GM21526 (cell line): ENCODE measurements at regions not wholly inside any gene's neighbourhood (a gene's known extent, or its start where the extent isn't known, plus 50 kb on each side); places are given as distances from the start of the nearest gene placed in this dataset.

ENCODE experiments used
- ATAC-seq: cut with Tn5 transposase; IDR thresholded peaks from one replicate; pipeline ENCODE4 v1.9.1; 2021; ENCODE audit warnings: moderate library complexity; ENCODE audit not compliant: unreplicated experiment, low FRiP score

- no peak for ATAC-seq
Measured at GRCh38 chr10:118472415-118473304, 122.8 kb downstream of the PRLHR start.

- ATAC-seq, result no peak
Measured at GRCh38 chr10:118471863-118472262, 123.6 kb downstream of the PRLHR start.

- ATAC-seq, result no peak
Measured at GRCh38 chr10:118470470-118470869, 125.0 kb downstream of the PRLHR start.

GRCh38 chr10:118467200-118467599 lies 125.1 kb upstream of the FAM204A start:
- no peak for ATAC-seq

- no peak for ATAC-seq
Measured at GRCh38 chr10:118465300-118465874, 123.3 kb upstream of the FAM204A start.

DNA sequence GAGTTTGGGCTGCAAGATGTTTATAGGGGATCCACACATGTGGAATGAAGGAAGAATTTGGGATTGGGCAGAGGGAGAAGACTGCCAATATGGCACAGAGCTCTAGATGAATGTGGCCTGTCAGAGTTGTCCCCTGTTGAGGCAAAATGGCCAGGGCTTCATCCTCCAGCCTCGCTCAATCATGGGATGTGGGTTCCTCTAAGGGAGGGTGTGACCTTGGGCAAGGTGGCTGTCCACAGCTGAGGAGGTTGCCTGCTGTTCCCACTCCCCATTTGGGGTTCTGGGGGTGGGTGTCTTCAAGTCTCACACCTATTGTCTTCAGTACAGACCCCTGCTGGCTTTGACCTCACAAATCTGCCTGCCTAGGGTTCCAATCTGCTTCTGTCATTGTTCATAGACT lies 121.6 kb upstream of the FAM204A start:
- ATAC-seq, result no peak

DNA sequence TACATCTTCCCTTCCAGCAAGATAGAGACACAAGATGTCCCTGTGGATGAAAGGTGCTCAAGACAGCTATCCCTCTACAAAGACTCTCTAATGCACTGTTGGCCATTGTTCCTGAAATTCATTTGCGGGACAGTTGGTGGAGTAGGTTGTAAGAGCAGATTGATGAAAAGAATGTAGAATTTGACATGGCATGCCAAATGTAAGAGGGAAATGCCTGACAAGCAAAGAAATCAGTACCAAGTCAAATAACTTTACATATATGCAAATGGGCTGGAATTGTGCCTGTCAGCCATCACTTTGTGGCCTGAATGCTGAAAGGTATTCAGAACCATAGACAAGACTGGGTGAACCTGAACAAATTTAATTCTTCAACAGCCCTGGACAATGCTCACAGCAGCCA lies 120.3 kb upstream of the FAM204A start:
- ATAC-seq, result no peak

GRCh38 chr10:118459642-118460193 lies 117.6 kb upstream of the FAM204A start:
- ATAC-seq, result no peak

- ATAC-seq, result no peak
Measured at GRCh38 chr10:118458957-118459641, 117.0 kb upstream of the FAM204A start.

- no peak for ATAC-seq
Measured at GRCh38 chr10:118457824-118458428, 115.8 kb upstream of the FAM204A start.

DNA sequence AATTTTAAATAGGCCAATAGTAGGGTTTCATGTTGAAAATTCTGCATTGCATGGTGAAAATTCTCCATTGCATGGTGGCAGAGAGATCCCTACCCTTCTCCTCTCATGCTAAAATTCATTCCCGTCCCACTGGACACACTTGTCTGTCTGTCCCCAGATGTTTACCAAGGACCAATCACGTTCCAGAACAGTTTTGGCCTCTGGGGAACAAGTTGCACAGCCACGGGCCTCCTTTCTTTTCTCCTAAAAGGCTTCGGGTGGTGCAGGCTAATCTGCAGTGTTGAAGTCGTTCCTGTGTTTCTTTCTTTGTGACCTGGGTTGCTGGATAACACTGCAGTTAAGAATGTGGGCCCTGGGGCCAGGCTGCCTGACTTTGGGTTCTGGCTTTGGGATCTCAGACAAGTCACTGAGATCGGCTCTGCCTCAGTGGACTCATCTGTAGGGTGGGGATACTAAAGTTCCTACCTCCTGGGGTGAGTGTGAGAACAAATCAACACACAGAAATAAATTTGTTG lies 113.1 kb upstream of the FAM204A start:
- no peak for ATAC-seq

- no peak for ATAC-seq
Measured at GRCh38 chr10:118454211-118454610, 112.1 kb upstream of the FAM204A start.

GRCh38 chr10:118452098-118452497 lies 110.0 kb upstream of the FAM204A start:
- no peak for ATAC-seq

GRCh38 chr10:118449521-118449920 lies 107.4 kb upstream of the FAM204A start:
- ATAC-seq, result no peak

DNA sequence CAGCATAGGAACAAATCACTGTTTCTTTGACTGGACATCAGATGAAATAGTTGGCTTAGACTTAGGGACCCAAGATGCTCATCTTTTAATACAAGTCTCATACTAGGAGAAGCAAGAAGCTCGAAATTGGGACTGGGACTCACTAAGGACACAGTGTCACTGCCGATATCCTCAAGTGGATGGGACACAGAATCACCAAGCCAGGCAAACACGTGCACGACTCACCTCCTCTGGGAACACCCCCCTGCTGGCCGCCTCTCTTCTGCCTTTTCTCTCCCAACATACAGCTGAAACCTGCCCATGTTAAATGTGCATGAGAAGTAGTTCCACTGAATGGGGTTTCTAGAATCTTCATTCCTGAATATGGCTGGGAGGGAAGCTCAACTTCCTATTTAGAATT lies 106.6 kb upstream of the FAM204A start:
- no peak for ATAC-seq

DNA sequence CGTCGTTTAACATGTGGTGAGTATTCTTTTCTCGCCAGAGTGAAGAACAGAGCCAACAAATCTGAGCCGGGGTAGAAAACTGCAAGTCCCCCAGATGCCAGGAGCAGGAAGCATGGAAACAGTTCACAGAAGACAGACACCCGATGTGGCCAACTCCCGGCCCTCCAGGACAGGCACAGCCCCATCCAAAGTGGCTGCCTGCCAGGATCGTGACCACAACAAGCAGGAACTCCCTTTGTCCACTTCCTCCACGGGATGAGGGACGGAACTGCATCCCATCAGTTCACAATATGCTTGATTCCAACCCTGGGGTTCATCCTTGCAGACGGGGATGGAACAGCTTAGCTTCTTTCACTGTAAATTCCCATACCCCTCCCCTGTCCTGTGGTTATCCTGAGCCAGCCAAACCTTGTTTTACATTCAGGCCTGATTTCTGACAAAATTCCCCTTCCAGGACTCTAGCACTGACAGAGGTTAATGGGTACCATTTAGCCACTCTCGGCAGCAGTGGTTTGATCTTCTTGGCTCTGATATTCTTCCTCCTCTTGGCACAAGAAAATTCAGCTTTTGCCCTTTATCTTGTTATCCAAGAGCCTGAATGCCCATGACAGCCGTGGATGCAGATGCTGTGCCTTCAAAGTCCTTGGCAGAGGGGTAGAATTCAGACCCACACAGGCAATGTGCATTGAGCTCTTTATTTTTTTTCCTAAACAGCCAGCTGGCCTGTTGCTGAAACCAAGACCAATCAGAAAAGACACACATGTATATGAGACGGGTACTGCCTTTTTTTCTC lies 105.5 kb upstream of the FAM204A start:
- ATAC-seq, result no peak

DNA sequence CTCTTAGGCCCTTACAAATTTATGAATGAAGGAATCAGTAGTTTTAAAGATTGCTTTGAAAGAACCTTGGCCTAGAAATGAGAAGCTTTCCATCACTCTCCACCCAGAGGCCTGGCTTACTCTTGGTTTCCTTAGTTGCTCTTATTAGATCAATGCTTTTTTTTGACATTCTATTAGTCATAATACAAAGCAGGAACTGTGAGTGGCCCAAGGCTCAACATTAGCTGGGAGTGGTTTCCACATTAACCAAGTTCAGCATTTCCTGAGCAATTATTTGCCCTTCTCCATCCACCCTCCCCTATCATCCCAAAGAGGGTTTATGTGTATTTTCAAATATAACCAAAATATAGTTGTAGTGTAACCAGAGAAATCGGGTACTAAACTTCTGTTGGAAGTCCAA lies 103.4 kb upstream of the FAM204A start:
- no peak for ATAC-seq

GRCh38 chr10:118444069-118444468 lies 101.9 kb upstream of the FAM204A start:
- ATAC-seq, result no peak

GRCh38 chr10:118442032-118442431 lies 99.9 kb upstream of the FAM204A start:
- no peak for ATAC-seq

DNA sequence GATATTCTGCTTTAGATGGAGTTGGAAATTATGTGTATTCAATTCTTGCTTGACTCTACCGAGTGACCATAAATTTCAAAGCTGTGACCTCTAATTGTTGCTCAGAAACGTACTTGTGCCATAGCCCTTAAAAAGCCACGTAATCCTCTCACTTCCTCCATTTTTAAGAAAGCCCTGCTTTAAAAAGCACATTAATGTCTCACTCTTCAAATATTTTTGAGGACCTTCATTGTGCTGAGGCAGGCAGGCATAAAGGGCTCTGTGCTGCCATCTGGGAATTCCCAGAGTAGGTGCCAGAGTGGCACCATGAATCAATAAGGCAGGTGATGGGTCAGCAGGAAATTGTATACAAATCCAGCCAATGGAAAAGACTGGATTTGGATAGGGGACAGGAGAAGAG lies 97.7 kb upstream of the FAM204A start:
- ATAC-seq, result no peak
